ENCODE measurements at regions not wholly inside any gene's neighbourhood (a gene's known extent, or its start where the extent isn't known, plus 50 kb on each side); places are given as distances from the start of the nearest gene placed in this dataset.

GRCh38 chr10:36771725-36772124, 353.7 kb upstream of the ANKRD30A start:
- TF ChIP-seq CTCF (IDR thresholded peaks at IDR 0.05) (no peak), POLR2A (IDR thresholded peaks at IDR 0.05) (no peak)
